ENCODE measurements at regions not wholly inside any gene's neighbourhood (a gene's known extent, or its start where the extent isn't known, plus 50 kb on each side); places are given as distances from the start of the nearest gene placed in this dataset.

DNA sequence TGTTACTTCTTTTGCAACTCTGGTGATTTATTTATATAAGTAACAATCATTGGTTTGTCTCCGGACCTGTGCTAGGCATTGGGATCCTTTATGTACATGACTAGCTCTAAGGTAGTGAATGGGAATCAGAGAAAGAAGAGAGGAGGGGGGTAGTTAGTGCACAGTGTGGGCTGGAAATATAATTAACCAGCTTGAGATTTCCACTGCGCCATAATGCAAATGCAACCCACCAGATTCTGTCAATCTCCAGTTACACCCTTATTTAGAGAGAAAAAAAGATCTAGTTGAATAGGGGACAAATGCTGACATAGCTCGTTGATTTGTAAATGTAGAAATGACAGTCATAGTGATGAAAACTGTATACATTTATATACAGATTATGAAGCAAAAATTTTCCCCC lies 342.2 kb upstream of the SLC30A5 start:
- Histone ChIP-seq H3K9ac (ENCODE audit: low read depth in 1 of 3, low read length in 3 of 3) (no peak overlapping the region), H3K9me3 (ENCODE audit: control insufficient read depth in 3 of 3, low read length in 3 of 3) (no peaks in the 10 kb centered on the region), H3K4me3 (ENCODE audit: low read length in 3 of 3) (no peak overlapping the region), H3K4me1 (ENCODE audit: control insufficient read depth in 3 of 3, insufficient read depth in 3 of 3, low read length in 3 of 3) (peaks cover 5 to 9% (median 9%) of the 10 kb centered on the region in 3 donors), H3K36me3 (ENCODE audit: control insufficient read depth in 3 of 3, insufficient read depth in 3 of 3, low read length in 3 of 3) (no peaks in the 10 kb centered on the region), H3K27ac (ENCODE audit: low read depth, low read length) (no peak overlapping the region), H3K27me3 (ENCODE audit: control insufficient read depth in 3 of 3, insufficient read depth in 3 of 3, low read length in 3 of 3) (no peaks in the 10 kb centered on the region)

DNA sequence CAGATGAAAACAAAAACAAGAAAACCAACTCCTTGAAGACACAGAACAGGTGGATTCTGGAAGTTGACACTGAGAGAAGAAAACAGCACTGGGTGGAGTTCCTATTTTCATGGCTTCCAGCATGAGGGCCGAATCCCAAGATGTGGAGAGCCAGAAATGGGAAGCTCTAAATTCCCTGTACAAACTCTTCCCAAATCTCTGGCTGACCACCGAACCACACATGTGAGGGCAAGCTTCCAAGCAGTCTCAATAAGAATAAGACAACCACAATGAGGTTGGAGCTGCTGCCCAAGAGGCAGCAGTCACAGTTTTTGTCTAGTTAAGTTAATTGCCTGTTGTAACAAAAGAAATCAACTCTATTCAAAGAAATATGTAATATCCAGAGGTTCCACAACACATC lies 339.3 kb upstream of the SLC30A5 start:
- Histone ChIP-seq H3K36me3 (ENCODE audit: control insufficient read depth in 3 of 3, insufficient read depth in 3 of 3, low read length in 3 of 3) (no peaks in the 10 kb centered on the region), H3K4me1 (ENCODE audit: control insufficient read depth in 3 of 3, insufficient read depth in 3 of 3, low read length in 3 of 3) (peaks cover 0 to 3% (median 3%) of the 10 kb centered on the region in 3 donors), H3K9me3 (ENCODE audit: control insufficient read depth in 3 of 3, low read length in 3 of 3) (no peaks in the 10 kb centered on the region), H3K27ac (ENCODE audit: low read depth, low read length) (no peak overlapping the region), H3K9ac (ENCODE audit: low read depth in 1 of 3, low read length in 3 of 3) (no peak overlapping the region), H3K4me3 (ENCODE audit: low read length in 3 of 3) (no peak overlapping the region), H3K27me3 (ENCODE audit: control insufficient read depth in 3 of 3, insufficient read depth in 3 of 3, low read length in 3 of 3) (no peaks in the 10 kb centered on the region)

DNA sequence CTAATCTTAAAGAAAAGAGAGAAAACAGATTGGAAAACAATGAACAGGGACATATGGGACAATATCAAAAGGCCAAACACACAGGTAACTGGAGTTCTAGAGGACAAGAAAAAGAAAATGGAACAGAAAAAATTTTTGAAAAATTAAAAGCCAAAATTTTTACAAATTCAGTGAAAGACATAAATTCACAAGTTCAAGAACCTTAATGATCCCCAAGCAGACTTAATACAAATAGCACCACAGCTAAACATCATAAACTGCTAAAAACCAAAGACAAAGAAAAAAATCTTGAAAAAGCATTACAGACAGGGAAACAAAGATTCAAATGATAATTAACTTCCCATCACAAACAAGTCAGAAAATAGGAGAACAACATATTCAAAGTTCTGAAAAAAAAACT lies 338.5 kb upstream of the SLC30A5 start:
- H3K9me3 ChIP-seq (ENCODE audit: control insufficient read depth in 3 of 3, low read length in 3 of 3): no peaks in the 10 kb centered on the region
- H3K36me3 ChIP-seq (ENCODE audit: control insufficient read depth in 3 of 3, insufficient read depth in 3 of 3, low read length in 3 of 3): no peaks in the 10 kb centered on the region
- H3K27ac ChIP-seq (ENCODE audit: low read depth, low read length): no peak overlapping the region
- no peaks in the 10 kb centered on the region for H3K4me1 ChIP-seq (ENCODE audit: control insufficient read depth in 3 of 3, insufficient read depth in 3 of 3, low read length in 3 of 3)
- no peaks in the 10 kb centered on the region for H3K27me3 ChIP-seq (ENCODE audit: control insufficient read depth in 3 of 3, insufficient read depth in 3 of 3, low read length in 3 of 3)
- no peak overlapping the region for H3K4me3 ChIP-seq (ENCODE audit: low read length in 3 of 3)
- no peak overlapping the region for H3K9ac ChIP-seq (ENCODE audit: low read depth in 1 of 3, low read length in 3 of 3)

DNA sequence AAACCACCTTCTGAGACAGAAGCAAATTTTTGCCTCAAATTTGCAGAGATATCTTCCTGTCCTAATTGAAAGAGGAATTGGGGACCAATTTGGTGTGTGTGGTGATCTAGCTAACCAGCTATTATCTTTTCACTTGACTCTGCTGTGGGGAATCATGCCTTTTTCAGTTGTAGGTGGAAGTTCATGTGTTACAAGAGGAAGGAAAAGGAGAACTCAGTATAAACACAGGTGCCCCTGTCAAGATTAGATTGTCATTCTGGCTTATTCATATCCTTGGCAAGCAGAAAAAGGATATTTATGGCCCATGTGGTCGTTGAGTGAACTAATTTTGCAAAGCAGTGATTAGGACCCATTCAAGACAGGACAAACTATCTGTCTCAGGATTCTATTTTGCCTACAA lies 336.8 kb upstream of the SLC30A5 start:
- Histone ChIP-seq H3K9me3 (ENCODE audit: control insufficient read depth in 3 of 3, low read length in 3 of 3) (no peaks in the 10 kb centered on the region), H3K27ac (ENCODE audit: low read depth, low read length) (no peak overlapping the region), H3K36me3 (ENCODE audit: control insufficient read depth in 3 of 3, insufficient read depth in 3 of 3, low read length in 3 of 3) (no peaks in the 10 kb centered on the region), H3K27me3 (ENCODE audit: control insufficient read depth in 3 of 3, insufficient read depth in 3 of 3, low read length in 3 of 3) (no peaks in the 10 kb centered on the region), H3K4me3 (ENCODE audit: low read length in 3 of 3) (no peak overlapping the region), H3K4me1 (ENCODE audit: control insufficient read depth in 3 of 3, insufficient read depth in 3 of 3, low read length in 3 of 3) (no peaks in the 10 kb centered on the region), H3K9ac (ENCODE audit: low read depth in 1 of 3, low read length in 3 of 3) (no peak overlapping the region)

DNA sequence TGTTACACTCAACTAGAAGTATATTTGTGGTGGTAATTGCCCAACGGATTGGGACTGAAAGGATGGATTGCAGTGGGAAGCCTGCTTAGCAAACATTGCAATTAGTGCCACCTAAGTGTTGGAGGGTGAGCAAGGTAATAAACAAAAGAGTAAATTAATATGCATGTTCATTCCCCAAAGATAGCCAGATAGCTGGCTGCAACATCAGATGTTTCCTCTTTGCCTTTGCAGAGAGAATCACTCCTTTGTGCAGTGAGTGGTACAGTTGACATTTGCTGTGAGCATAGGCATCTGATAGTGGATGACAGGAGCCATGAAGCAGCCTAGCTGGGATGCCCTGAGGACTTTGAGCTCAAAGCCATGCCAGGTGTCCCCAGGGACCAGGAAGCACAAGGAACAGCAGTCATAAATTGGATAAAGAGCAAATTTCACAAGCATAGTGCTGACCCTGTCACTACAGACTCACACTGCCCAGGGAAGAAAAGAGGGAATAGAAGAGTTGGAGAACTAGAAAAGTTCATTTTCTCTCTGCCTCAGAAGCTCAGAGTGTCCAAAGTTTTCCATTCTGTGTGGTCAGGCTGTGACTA lies 336.1 kb upstream of the SLC30A5 start:
- Histone ChIP-seq H3K27ac (ENCODE audit: low read depth, low read length) (no peak overlapping the region), H3K4me1 (ENCODE audit: control insufficient read depth in 3 of 3, insufficient read depth in 3 of 3, low read length in 3 of 3) (no peaks in the 10 kb centered on the region), H3K4me3 (ENCODE audit: low read length in 3 of 3) (no peak overlapping the region), H3K27me3 (ENCODE audit: control insufficient read depth in 3 of 3, insufficient read depth in 3 of 3, low read length in 3 of 3) (no peaks in the 10 kb centered on the region), H3K36me3 (ENCODE audit: control insufficient read depth in 3 of 3, insufficient read depth in 3 of 3, low read length in 3 of 3) (no peaks in the 10 kb centered on the region), H3K9ac (ENCODE audit: low read depth in 1 of 3, low read length in 3 of 3) (no peak overlapping the region), H3K9me3 (ENCODE audit: control insufficient read depth in 3 of 3, low read length in 3 of 3) (no peaks in the 10 kb centered on the region)

DNA sequence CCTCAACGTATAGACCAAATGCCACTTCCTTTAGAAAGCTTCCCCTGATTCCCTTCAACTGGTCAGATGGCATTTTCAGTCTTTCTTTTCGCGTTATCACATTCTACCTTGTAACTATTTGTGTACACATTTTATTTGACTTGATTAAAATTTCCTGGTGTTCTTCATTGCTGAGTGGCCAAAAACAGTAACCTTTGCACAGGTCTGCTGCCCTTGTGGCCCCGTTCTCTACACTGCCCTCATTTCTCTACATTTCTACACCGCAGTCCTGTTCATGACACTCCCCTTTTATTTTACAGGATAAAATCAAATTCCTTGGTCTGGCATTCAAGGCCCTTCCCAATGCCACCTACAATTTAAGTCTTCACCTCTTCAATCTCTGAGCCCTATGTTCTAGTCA lies 334.2 kb upstream of the SLC30A5 start:
- no peaks in the 10 kb centered on the region for H3K27me3 ChIP-seq (ENCODE audit: control insufficient read depth in 3 of 3, insufficient read depth in 3 of 3, low read length in 3 of 3)
- H3K27ac ChIP-seq (ENCODE audit: low read depth, low read length): no peak overlapping the region
- H3K9ac ChIP-seq (ENCODE audit: low read depth in 1 of 3, low read length in 3 of 3): no peak overlapping the region
- no peaks in the 10 kb centered on the region for H3K36me3 ChIP-seq (ENCODE audit: control insufficient read depth in 3 of 3, insufficient read depth in 3 of 3, low read length in 3 of 3)
- no peak overlapping the region for H3K4me3 ChIP-seq (ENCODE audit: low read length in 3 of 3)
- no peaks in the 10 kb centered on the region for H3K9me3 ChIP-seq (ENCODE audit: control insufficient read depth in 3 of 3, low read length in 3 of 3)
- no peaks in the 10 kb centered on the region for H3K4me1 ChIP-seq (ENCODE audit: control insufficient read depth in 3 of 3, insufficient read depth in 3 of 3, low read length in 3 of 3)

DNA sequence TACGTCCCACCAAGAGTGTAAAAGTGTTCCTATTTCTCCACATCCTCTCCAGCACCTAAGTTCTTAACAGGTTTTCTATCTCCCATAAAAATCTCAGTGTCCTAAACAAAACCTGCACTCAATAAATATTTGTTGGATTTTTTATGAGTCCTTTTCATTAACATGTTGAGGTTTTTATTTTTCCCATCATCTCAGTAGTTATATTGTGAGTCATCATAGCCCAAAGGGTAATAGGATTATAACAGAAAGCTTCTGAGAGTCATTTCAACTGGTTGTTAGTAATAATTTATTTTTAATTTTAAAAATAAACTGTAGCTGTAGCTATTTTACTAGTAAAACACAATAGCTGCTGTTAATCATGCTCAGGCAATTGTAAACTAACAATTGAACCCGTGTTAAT lies 331.6 kb upstream of the SLC30A5 start:
- H3K4me3 ChIP-seq (ENCODE audit: low read length in 3 of 3): no peak overlapping the region
- H3K36me3 ChIP-seq (ENCODE audit: control insufficient read depth in 3 of 3, insufficient read depth in 3 of 3, low read length in 3 of 3): no peaks in the 10 kb centered on the region
- no peaks in the 10 kb centered on the region for H3K9me3 ChIP-seq (ENCODE audit: control insufficient read depth in 3 of 3, low read length in 3 of 3)
- peaks cover 0 to 3% (median 0%) of the 10 kb centered on the region in 3 donors for H3K4me1 ChIP-seq (ENCODE audit: control insufficient read depth in 3 of 3, insufficient read depth in 3 of 3, low read length in 3 of 3)
- no peaks in the 10 kb centered on the region for H3K27me3 ChIP-seq (ENCODE audit: control insufficient read depth in 3 of 3, insufficient read depth in 3 of 3, low read length in 3 of 3)
- no peak overlapping the region for H3K9ac ChIP-seq (ENCODE audit: low read depth in 1 of 3, low read length in 3 of 3)
- no peak overlapping the region for H3K27ac ChIP-seq (ENCODE audit: low read depth, low read length)

DNA sequence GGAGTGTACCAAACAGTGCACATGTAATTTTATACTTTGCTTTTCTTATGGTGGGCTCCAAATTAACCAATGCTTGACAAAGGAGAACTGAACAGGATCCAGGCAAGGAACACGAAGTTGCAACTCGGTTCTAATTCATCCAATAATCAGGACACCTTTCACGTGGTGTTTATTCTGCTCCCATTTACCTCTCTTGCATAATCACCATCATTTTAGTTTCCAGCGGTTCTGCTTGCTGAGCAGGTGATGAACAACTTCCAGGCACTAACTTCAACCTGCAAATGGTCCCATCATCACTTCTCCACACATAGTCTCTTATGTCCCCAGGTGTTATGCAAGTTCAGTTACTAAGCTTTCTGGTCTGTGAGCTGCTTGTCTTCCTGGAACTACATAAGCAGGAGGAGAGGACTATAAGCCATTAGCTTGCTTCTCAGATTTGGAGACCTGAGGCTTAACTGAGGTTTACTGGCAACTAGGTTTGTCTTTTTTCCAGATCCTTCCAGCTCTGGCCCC lies 326.8 kb upstream of the SLC30A5 start:
- no peaks in the 10 kb centered on the region for H3K27me3 ChIP-seq (ENCODE audit: control insufficient read depth in 3 of 3, insufficient read depth in 3 of 3, low read length in 3 of 3)
- no peaks in the 10 kb centered on the region for H3K36me3 ChIP-seq (ENCODE audit: control insufficient read depth in 3 of 3, insufficient read depth in 3 of 3, low read length in 3 of 3)
- no peak overlapping the region for H3K9ac ChIP-seq (ENCODE audit: low read depth in 1 of 3, low read length in 3 of 3)
- H3K4me3 ChIP-seq (ENCODE audit: low read length in 3 of 3): no peak overlapping the region
- H3K4me1 ChIP-seq (ENCODE audit: control insufficient read depth in 3 of 3, insufficient read depth in 3 of 3, low read length in 3 of 3): peaks cover 11 to 22% (median 17%) of the 10 kb centered on the region in 3 donors
- no peaks in the 10 kb centered on the region for H3K9me3 ChIP-seq (ENCODE audit: control insufficient read depth in 3 of 3, low read length in 3 of 3)
- H3K27ac ChIP-seq (ENCODE audit: low read depth, low read length): no peak overlapping the region

DNA sequence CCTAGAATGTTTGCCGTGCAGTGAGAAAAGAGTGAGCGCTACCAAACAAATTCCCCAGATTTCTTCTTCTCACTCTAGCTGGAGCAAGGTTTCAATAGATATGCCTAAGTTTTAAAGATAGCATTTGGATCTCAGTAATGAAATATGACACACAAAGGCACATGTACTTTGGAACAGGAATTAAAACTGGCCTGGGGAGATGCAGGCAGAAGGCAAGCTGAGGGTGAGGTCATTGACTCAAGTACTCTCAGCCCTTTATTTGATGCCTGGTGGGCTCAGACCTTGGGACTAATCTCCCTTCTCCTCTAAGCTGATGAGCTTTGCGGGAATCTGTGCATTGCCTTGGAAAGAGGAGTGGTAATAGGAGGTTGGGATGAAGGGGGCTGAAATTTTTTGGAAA lies 323.3 kb upstream of the SLC30A5 start:
- no peak overlapping the region for H3K9ac ChIP-seq (ENCODE audit: low read depth in 1 of 3, low read length in 3 of 3)
- no peak overlapping the region for H3K4me3 ChIP-seq (ENCODE audit: low read length in 3 of 3)
- H3K36me3 ChIP-seq (ENCODE audit: control insufficient read depth in 3 of 3, insufficient read depth in 3 of 3, low read length in 3 of 3): no peaks in the 10 kb centered on the region
- H3K27ac ChIP-seq (ENCODE audit: low read depth, low read length): peak overlapping the region; percentile 50
- H3K4me1 ChIP-seq (ENCODE audit: control insufficient read depth in 3 of 3, insufficient read depth in 3 of 3, low read length in 3 of 3): peaks cover 15 to 24% (median 17%) of the 10 kb centered on the region in 3 donors
- no peaks in the 10 kb centered on the region for H3K9me3 ChIP-seq (ENCODE audit: control insufficient read depth in 3 of 3, low read length in 3 of 3)
- no peaks in the 10 kb centered on the region for H3K27me3 ChIP-seq (ENCODE audit: control insufficient read depth in 3 of 3, insufficient read depth in 3 of 3, low read length in 3 of 3)

DNA sequence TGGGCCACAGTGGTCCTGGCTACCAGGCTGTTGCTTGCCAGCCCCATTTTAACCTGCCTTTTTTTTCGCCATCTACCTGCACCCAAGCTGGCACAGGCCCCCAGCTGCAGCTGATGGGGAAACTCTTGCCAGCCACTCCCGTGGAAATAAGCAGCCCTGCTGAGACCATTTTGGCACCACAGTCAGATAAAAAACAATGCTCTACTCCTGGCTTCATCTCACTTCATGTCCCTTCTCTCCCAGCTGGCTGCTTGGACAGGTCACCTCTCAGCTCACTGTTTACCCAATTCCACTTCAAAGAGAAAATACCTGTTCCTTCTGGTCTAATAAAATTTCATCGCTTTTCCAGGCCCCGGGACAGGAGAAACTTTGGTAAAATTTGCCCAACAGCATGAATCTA lies 322.6 kb upstream of the SLC30A5 start:
- Histone ChIP-seq H3K4me1 (ENCODE audit: control insufficient read depth in 3 of 3, insufficient read depth in 3 of 3, low read length in 3 of 3) (peaks cover 15 to 24% (median 17%) of the 10 kb centered on the region in 3 donors), H3K4me3 (ENCODE audit: low read length in 3 of 3) (no peak overlapping the region), H3K27me3 (ENCODE audit: control insufficient read depth in 3 of 3, insufficient read depth in 3 of 3, low read length in 3 of 3) (no peaks in the 10 kb centered on the region), H3K27ac (ENCODE audit: low read depth, low read length) (peak overlapping the region; percentile 50), H3K36me3 (ENCODE audit: control insufficient read depth in 3 of 3, insufficient read depth in 3 of 3, low read length in 3 of 3) (no peaks in the 10 kb centered on the region), H3K9me3 (ENCODE audit: control insufficient read depth in 3 of 3, low read length in 3 of 3) (no peaks in the 10 kb centered on the region), H3K9ac (ENCODE audit: low read depth in 1 of 3, low read length in 3 of 3) (no peak overlapping the region)

All from skeletal muscle tissue (tissue), 3 donors.